WI38 (cell line): ENCODE measurements at regions not wholly inside any gene's neighbourhood (a gene's known extent, or its start where the extent isn't known, plus 50 kb on each side); places are given as distances from the start of the nearest gene placed in this dataset.

ENCODE experiments used
- H3K4me3 ChIP-seq: 2 replicates; pipeline ENCODE4 v1.5.1; 2011; ENCODE audit warnings: low read depth, mild to moderate bottlenecking, control low read depth, low read length
- TF ChIP-seq, protein P1 (sequence below): IDR thresholded peaks from 2 replicates; pipeline ENCODE4 v1.5.1; 2012; ENCODE audit warnings: low read depth, mild to moderate bottlenecking, control low read depth, low read length

DNA sequence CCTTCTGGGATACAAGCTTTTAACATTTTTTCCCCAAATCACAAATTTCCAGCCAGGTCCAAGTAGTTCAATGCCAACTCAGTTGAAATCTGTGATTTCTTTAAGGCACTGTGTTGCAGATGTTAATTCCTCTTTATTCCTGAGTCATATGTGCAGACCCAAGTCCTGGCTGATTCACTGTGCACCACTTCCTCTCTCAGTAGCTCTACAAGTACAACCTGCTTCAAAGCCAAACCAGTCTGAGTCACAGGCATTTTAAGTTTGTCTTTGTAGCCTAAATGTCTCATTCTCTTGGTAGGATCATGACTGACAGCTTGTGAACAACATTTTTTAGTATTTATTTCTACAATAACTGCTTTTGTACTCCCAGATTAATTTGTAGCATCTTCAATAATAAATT is 165.6 kb upstream of the S100G start:
- no peak overlapping the region for H3K4me3 ChIP-seq

DNA sequence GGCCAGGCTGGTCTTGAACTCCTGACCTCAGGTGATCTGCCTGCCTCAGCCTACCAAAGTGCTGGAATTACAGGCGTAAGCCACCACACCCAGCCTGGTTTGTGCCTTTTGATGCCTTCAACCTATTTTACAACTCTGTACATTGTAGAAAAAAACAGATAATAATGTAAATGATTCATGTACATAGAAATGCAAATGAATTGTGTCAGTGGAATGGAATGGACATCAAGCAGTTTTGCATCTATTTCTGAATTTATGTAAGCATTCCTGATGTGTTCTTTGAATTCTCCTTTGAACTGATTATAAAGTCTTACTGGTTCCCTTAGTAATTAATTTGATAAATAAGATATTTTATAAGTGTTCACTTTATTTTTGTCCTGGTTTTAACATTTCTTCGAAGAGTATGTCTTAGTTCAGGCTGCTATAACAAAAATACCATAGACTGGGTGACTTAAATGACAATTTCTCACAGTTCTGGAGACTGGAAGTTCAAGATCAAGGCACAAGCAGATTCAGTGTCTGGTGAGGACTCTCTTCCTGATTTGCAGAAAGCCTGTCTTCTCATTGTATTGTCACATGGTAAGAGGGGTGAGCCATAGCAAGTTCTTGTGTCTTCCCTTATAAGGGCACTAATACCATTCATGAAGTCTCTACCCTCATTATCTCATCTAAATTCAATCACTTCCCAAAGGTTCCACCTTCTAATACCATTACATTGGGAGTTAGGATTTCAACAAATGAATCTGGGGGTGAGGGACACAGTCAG is 162.2 kb upstream of the S100G start:
- TF ChIP-seq, protein P1, sequence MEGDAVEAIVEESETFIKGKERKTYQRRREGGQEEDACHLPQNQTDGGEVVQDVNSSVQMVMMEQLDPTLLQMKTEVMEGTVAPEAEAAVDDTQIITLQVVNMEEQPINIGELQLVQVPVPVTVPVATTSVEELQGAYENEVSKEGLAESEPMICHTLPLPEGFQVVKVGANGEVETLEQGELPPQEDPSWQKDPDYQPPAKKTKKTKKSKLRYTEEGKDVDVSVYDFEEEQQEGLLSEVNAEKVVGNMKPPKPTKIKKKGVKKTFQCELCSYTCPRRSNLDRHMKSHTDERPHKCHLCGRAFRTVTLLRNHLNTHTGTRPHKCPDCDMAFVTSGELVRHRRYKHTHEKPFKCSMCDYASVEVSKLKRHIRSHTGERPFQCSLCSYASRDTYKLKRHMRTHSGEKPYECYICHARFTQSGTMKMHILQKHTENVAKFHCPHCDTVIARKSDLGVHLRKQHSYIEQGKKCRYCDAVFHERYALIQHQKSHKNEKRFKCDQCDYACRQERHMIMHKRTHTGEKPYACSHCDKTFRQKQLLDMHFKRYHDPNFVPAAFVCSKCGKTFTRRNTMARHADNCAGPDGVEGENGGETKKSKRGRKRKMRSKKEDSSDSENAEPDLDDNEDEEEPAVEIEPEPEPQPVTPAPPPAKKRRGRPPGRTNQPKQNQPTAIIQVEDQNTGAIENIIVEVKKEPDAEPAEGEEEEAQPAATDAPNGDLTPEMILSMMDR = no peak
- no peak overlapping the region for H3K4me3 ChIP-seq

More for the DNA sequence above, 165.6 kb upstream of the S100G start:
- TF ChIP-seq, protein P1 = no peak

DNA sequence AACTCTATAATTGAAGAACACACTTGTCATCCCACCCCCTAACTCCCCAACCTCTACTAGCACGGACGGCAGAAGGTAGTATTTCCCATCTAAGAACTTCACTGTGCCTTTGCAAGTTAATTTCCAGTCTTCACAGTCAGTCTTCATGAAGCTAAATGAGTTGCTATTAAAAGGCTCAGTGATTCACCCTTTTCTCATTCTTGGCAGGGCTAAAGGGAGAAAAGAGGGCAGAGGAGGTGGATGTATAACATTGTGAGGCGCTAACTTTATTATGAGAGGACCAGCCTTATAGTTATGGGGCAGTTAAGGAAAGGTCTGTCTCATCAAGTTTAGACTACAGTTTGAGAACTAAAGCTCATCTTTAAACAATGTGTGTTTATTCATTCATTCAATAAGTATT is 161.0 kb upstream of the S100G start:
- H3K4me3 ChIP-seq = no peak overlapping the region
- TF ChIP-seq, protein P1 = no peak

DNA sequence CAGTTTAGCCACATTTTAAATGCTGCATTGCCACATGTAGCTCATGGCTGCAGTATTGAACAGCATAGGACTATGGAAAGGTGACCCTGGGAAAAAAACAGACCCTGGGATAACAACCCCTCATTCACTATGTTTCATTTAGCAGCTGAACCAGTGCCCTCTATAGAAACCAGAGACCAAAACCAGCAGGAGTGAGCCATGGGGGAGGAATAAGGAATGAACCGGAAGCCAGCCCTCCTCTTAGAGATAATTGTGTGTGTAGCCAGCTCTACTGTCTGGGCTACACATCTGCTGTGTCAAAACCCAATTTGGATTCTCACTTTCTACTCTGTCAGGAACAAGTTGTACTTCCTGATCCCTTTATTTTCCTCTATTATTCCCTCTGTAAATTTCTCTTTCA is 158.5 kb upstream of the S100G start:
- H3K4me3 ChIP-seq = no peak overlapping the region
- TF ChIP-seq, protein P1 = no peak

DNA sequence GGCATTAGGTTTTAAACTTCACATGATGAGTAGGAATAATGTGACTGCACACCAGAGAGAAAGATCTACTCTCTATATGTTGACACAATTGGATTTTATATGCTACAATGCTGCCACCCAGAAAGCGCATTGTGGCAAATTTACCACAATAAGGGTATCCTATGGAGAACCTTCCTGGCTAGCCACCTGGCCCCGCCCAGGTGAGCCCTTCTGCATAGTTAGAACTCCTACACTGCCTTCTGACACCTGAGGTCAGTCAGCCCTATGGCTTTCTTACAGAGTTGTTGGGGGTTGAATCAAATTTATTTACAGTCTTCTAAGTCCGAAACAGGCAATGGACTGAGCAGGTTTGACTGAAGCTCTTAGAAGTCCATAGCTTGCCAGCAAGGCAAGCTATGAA is 153.8 kb upstream of the S100G start:
- H3K4me3 ChIP-seq = no peak overlapping the region
- TF ChIP-seq, protein P1 = no peak

DNA sequence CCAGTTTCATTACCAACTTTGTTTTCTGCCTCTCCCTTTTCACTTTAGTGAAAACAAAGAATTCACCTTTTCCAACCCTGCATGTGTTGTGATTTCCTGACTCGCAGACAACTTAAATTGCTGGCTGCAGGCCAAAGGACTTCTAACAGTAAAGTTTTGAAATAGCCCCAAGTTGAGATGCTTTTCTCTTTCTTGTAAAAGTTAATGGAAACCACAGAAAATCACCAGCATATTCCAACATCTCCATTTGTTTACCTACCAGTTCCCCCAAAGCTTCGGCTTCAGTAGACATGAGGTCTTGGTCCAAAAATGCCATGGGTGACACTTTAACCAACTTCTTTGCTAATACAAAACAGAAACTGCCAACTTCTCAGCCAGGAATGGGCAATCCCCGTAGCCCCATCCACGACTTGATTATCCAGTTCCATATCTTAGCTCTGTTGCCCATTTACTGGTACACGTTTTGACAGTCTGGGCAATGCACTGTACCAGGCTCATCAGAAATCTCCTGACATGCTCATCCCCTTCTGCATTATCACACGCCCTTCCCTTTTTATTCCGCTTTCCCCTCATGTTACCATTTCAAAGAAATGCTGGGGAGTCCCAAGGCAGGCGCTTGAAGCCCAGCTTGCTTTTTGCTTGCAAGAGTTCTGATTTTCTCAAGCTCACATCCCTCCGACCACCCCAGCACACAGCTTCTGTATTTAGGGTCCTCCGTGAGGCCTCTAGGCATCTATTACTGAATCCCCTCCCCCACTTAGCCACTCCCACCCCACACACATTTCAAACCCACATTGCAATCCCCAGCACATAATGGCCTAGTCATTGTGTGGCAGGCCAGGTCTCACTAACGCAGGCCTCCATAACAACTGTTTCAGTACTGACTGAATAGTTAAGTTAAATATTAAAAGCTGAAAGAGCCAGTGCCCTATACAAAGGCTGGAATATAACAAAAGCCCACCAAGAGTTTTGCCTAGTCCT is 137.9 kb upstream of the S100G start:
- TF ChIP-seq, protein P1 = no peak
- no peak overlapping the region for H3K4me3 ChIP-seq
